PFSK-1 (cell line): ENCODE measurements at regions not wholly inside any gene's neighbourhood (a gene's known extent, or its start where the extent isn't known, plus 50 kb on each side); places are given as distances from the start of the nearest gene placed in this dataset.

Experiments
- FOXP2 ChIP-seq: optimal IDR thresholded peaks from 2 replicates; pipeline ENCODE3; 2011; ENCODE audit warnings: borderline replicate concordance, control low read depth, inconsistent platforms; ENCODE audit not compliant: insufficient read depth; ENCODE audit errors: extremely low read length, extremely low read depth
- POLR2AphosphoS5 ChIP-seq: IDR thresholded peaks from 2 replicates; pipeline ENCODE4 v1.6.1; 2012; ENCODE audit warnings: low read depth, mild to moderate bottlenecking, control low read depth, low read length, moderate library complexity
- REST ChIP-seq, 2 experiments: IDR thresholded peaks; 2 replicates each; pipeline versions ENCODE4 v1.6.1 to v1.8.0; 2011 to 2012; ENCODE audit warnings: low read depth in 2 of 2, low read length in 2 of 2, control low read depth in 1 of 2, inconsistent platforms in 1 of 2, mild to moderate bottlenecking in 1 of 2, moderate library complexity in 1 of 2; ENCODE audit not compliant: insufficient read depth in 1 of 2
- SIN3A ChIP-seq: IDR thresholded peaks from 2 replicates; pipeline ENCODE4 v1.6.1; 2012; ENCODE audit warnings: mild to moderate bottlenecking, low read length, moderate library complexity, borderline replicate concordance; ENCODE audit not compliant: insufficient read depth
- TAF1 ChIP-seq: IDR thresholded peaks from 2 replicates; pipeline ENCODE4 v1.6.1; 2012; ENCODE audit warnings: low read length, control low read depth, borderline replicate concordance; ENCODE audit not compliant: insufficient read depth

- TF ChIP-seq REST (IDR thresholded peaks at IDR 0.05; ENCODE audit: insufficient read depth in 1 of 2, low read depth in 2 of 2, low read length in 2 of 2) = no peak
- no peak for TF ChIP-seq FOXP2
- no peak for TF ChIP-seq SIN3A
- TF ChIP-seq TAF1 = no peak
- TF ChIP-seq POLR2AphosphoS5 = no peak
Measured at GRCh38 chr2:57698392-57698791, 348.2 kb upstream of the VRK2 start.

- no peak for TF ChIP-seq TAF1
- TF ChIP-seq REST (IDR thresholded peaks at IDR 0.05; ENCODE audit: insufficient read depth in 1 of 2, low read depth in 2 of 2, low read length in 2 of 2) = no peak
- no peak for TF ChIP-seq POLR2AphosphoS5
- TF ChIP-seq FOXP2 = no peak
- TF ChIP-seq SIN3A = no peak
Measured at GRCh38 chr2:57698935-57699449, 347.6 kb upstream of the VRK2 start.

GRCh38 chr2:57701391-57701791 lies 345.2 kb upstream of the VRK2 start:
- TF ChIP-seq TAF1 (no peak), POLR2AphosphoS5 (no peak), FOXP2 (no peak), SIN3A (no peak), REST (IDR thresholded peaks at IDR 0.05; ENCODE audit: insufficient read depth in 1 of 2, low read depth in 2 of 2, low read length in 2 of 2) (no peak)

GRCh38 chr2:57703407-57703806 lies 343.2 kb upstream of the VRK2 start:
- TF ChIP-seq POLR2AphosphoS5 = no peak

GRCh38 chr2:57711991-57712390 lies 334.6 kb upstream of the VRK2 start:
- TF ChIP-seq POLR2AphosphoS5 (no peak), TAF1 (no peak), FOXP2 (no peak), SIN3A (no peak), REST (IDR thresholded peaks at IDR 0.05; ENCODE audit: insufficient read depth in 1 of 2, low read depth in 2 of 2, low read length in 2 of 2) (no peak)
